Fibroblast of mammary gland (primary cell): ENCODE measurements at regions not wholly inside any gene's neighbourhood (a gene's known extent, or its start where the extent isn't known, plus 50 kb on each side); places are given as distances from the start of the nearest gene placed in this dataset.

ENCODE experiments used
- DNase-seq: peaks from one replicate; pipeline ENCODE4 v3.0.0-alpha.2; 2010; ENCODE audit warnings: low read depth
- H3K4me3 ChIP-seq: 2 replicates; pipeline ENCODE4 v1.5.1; 2011; ENCODE audit warnings: low read depth, mild to moderate bottlenecking, low read length, moderate library complexity; ENCODE audit not compliant: control insufficient read depth
- TF ChIP-seq, protein P1 (sequence below): conservative IDR thresholded peaks from 2 replicates; pipeline ENCODE4 v1.5.1; 2011; ENCODE audit warnings: low read depth, low read length, inconsistent platforms; ENCODE audit not compliant: control insufficient read depth, insufficient read depth

- TF ChIP-seq, protein P1, sequence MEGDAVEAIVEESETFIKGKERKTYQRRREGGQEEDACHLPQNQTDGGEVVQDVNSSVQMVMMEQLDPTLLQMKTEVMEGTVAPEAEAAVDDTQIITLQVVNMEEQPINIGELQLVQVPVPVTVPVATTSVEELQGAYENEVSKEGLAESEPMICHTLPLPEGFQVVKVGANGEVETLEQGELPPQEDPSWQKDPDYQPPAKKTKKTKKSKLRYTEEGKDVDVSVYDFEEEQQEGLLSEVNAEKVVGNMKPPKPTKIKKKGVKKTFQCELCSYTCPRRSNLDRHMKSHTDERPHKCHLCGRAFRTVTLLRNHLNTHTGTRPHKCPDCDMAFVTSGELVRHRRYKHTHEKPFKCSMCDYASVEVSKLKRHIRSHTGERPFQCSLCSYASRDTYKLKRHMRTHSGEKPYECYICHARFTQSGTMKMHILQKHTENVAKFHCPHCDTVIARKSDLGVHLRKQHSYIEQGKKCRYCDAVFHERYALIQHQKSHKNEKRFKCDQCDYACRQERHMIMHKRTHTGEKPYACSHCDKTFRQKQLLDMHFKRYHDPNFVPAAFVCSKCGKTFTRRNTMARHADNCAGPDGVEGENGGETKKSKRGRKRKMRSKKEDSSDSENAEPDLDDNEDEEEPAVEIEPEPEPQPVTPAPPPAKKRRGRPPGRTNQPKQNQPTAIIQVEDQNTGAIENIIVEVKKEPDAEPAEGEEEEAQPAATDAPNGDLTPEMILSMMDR: no peak
- no peak overlapping the region for H3K4me3 ChIP-seq
- DNase-seq: no peak
Measured at GRCh38 chr1:98305362-98305761, 356.2 kb upstream of the SNX7 start.

GRCh38 chr1:98304888-98305287, 356.6 kb upstream of the SNX7 start:
- H3K4me3 ChIP-seq: no peak overlapping the region
- TF ChIP-seq, protein P1: no peak
- DNase-seq: no peak

- TF ChIP-seq, protein P1: no peak
- no peak for DNase-seq
- no peak overlapping the region for H3K4me3 ChIP-seq
Measured at GRCh38 chr1:98299861-98300260, 361.7 kb upstream of the SNX7 start.

GRCh38 chr1:98299313-98299712, 362.2 kb upstream of the SNX7 start:
- TF ChIP-seq, protein P1: no peak
- no peak overlapping the region for H3K4me3 ChIP-seq
- DNase-seq: no peak

- TF ChIP-seq, protein P1: no peak
- no peak overlapping the region for H3K4me3 ChIP-seq
- no peak for DNase-seq
Measured at GRCh38 chr1:98298319-98298718, 363.2 kb upstream of the SNX7 start.

DNA sequence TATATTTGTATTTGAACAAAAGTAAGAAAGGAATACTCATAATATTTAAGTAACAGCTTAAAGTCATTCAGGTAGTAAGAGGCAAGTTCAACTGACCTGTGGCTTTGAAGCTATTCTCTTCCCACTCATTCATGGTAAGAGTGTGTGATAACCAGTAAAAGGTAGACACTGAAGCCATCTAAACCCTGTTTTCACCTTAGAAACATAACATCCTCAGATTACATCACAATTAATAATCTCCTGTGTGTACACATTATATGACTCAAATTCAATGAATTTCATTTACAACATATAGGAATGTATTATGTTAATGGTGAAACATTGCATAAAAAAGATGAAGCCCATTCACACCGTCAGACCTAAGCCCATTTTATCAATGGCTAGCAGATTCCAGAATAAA, 364.8 kb upstream of the SNX7 start:
- TF ChIP-seq, protein P1: no peak
- no peak for DNase-seq
- H3K4me3 ChIP-seq: no peak overlapping the region

DNA sequence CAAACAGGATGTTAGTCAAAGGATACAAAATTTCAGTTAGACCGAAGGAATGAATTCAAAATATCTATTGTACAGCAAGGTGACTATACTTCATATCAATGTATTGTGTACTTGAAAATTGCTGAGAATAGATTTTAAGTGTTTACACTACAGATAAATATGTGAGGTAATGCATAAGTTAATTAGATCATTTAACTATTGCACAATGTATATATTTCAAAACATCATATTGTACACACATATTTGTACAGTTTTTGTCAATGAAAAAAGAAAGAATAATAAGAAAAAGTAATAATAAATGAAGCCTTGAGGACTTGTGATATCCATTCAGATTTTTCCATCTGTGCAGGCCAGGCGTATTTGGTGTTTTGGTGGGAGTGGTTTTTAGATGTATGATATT, 367.4 kb upstream of the SNX7 start:
- TF ChIP-seq, protein P1: no peak
- no peak overlapping the region for H3K4me3 ChIP-seq
- no peak for DNase-seq
